ENCODE measurements at regions not wholly inside any gene's neighbourhood (a gene's known extent, or its start where the extent isn't known, plus 50 kb on each side); places are given as distances from the start of the nearest gene placed in this dataset.

GRCh38 chr11:103552086-103552485 is 442.9 kb downstream of the DYNC2H1 start (continued):
- TF ChIP-seq CUX1 (IDR thresholded peaks at IDR 0.05; ENCODE audit: insufficient replicate concordance, low read depth, low read length) = no peak
- TF ChIP-seq PAX8 (IDR thresholded peaks at IDR 0.05) = no peak
- TF ChIP-seq FOS (IDR thresholded peaks at IDR 0.05; ENCODE audit: borderline replicate concordance, extremely low read depth, insufficient read length) = no peak
- TF ChIP-seq POLR2AphosphoS2 (IDR thresholded peaks at IDR 0.05; ENCODE audit: low read depth, low read length) = no peak
- no peak for TF ChIP-seq SMAD5 (IDR thresholded peaks at IDR 0.05; ENCODE audit: low read depth)
- no peak for TF ChIP-seq YY1 (IDR thresholded peaks at IDR 0.05; ENCODE audit: low read depth, low read length)
- no peak for TF ChIP-seq ZNF217 (IDR thresholded peaks at IDR 0.05)
- TF ChIP-seq MTA3 (IDR thresholded peaks at IDR 0.05; ENCODE audit: borderline replicate concordance, low read length) = no peak
- no peak for TF ChIP-seq MEF2B (IDR thresholded peaks at IDR 0.05; ENCODE audit: partially characterized antibody, poor library complexity, severe bottlenecking)
- TF ChIP-seq RAD51 (IDR thresholded peaks at IDR 0.05) = no peak
- no peak for TF ChIP-seq ZBTB33 (IDR thresholded peaks at IDR 0.05)

Data from GM12878 (cell line).